GM12878 (cell line): ENCODE measurements at regions not wholly inside any gene's neighbourhood (a gene's known extent, or its start where the extent isn't known, plus 50 kb on each side); places are given as distances from the start of the nearest gene placed in this dataset.

Source experiments
- CREM ChIP-seq: IDR thresholded peaks from 2 replicates; pipeline ENCODE4 v1.6.1; 2014; ENCODE audit warnings: antibody characterized with exemption, low read depth
- HDGF ChIP-seq: fragments of 450-650 bp; IDR thresholded peaks from 2 replicates; pipeline ENCODE4 v1.6.1; 2016; ENCODE audit warnings: antibody characterized with exemption
- POLR2A ChIP-seq: IDR thresholded peaks from 2 replicates; pipeline ENCODE4 v1.6.1; 2011; ENCODE audit warnings: low read depth, mild to moderate bottlenecking, low read length
- SIN3A ChIP-seq: IDR thresholded peaks from 2 replicates; pipeline ENCODE4 v1.6.1; 2012; ENCODE audit warnings: low read depth, low read length, improper control_type of control experiment
- SP1 ChIP-seq: IDR thresholded peaks from one replicate; pipeline ENCODE4 v1.6.1; 2011; ENCODE audit warnings: low read depth, low read length
- SRF ChIP-seq, 2 experiments: IDR thresholded peaks; 2 replicates each; pipeline ENCODE4 v1.6.1; 2011; ENCODE audit warnings: low read depth in 2 of 2, low read length in 2 of 2, mild to moderate bottlenecking in 1 of 2, moderate library complexity in 1 of 2
- TAF1 ChIP-seq: IDR thresholded peaks from 2 replicates; pipeline ENCODE4 v1.6.1; 2011; ENCODE audit warnings: mild to moderate bottlenecking, low read depth, low read length, borderline replicate concordance
- TF ChIP-seq, protein P1 (sequence below), 3 experiments: IDR thresholded peaks in 2 of 3; conservative IDR thresholded peaks in 1 of 3; 2 replicates each; pipeline ENCODE4 v1.5.1; 2011; ENCODE audit warnings: low read depth in 3 of 3, low read length in 3 of 3, mild to moderate bottlenecking in 3 of 3, control low read depth in 2 of 3, moderate library complexity in 2 of 3, inconsistent platforms in 1 of 3, mixed read lengths in 1 of 3; ENCODE audit not compliant: control insufficient read depth in 2 of 3, insufficient read depth in 1 of 3; ENCODE audit errors: extremely low read depth in 1 of 3
- TF ChIP-seq, protein P2 (sequence below): IDR thresholded peaks from 2 replicates; pipeline ENCODE4 v1.6.1; 2012; ENCODE audit warnings: mild to moderate bottlenecking, low read depth, low read length

DNA sequence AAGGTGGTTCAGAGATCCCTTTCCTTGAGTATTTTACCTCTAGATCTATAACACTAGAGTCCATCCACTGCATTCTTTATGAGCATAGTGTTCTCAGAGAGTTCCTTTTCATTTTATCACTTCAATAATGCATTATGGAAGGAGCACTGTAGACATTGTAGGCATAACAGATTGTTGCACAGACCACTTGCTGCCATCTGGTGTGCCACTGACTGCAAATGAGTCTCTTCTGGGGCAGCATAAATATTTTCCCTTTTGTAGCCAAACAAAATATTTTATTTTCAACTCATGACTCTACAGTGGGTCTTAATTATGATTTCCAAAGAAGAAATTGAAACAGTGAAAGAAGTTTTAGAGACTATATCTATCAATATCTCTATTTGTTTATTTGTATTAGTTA lies 290.4 kb downstream of the OLFM3 start:
- TF ChIP-seq, protein P1, sequence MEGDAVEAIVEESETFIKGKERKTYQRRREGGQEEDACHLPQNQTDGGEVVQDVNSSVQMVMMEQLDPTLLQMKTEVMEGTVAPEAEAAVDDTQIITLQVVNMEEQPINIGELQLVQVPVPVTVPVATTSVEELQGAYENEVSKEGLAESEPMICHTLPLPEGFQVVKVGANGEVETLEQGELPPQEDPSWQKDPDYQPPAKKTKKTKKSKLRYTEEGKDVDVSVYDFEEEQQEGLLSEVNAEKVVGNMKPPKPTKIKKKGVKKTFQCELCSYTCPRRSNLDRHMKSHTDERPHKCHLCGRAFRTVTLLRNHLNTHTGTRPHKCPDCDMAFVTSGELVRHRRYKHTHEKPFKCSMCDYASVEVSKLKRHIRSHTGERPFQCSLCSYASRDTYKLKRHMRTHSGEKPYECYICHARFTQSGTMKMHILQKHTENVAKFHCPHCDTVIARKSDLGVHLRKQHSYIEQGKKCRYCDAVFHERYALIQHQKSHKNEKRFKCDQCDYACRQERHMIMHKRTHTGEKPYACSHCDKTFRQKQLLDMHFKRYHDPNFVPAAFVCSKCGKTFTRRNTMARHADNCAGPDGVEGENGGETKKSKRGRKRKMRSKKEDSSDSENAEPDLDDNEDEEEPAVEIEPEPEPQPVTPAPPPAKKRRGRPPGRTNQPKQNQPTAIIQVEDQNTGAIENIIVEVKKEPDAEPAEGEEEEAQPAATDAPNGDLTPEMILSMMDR (IDR thresholded peaks at IDR 0.05 in 2 of 3, conservative IDR thresholded peaks at IDR 0.05 in 1 of 3; ENCODE audit: control insufficient read depth in 2 of 3, extremely low read depth in 1 of 3, insufficient read depth in 1 of 3, low read depth in 3 of 3, low read length in 3 of 3): no peak
- TF ChIP-seq HDGF (no peak), TAF1 (no peak), SIN3A (no peak), SRF (IDR thresholded peaks at IDR 0.05; ENCODE audit: low read depth in 2 of 2, low read length in 2 of 2) (no peak), SP1 (no peak), CREM (no peak), POLR2A (no peak)
- TF ChIP-seq, protein P2, sequence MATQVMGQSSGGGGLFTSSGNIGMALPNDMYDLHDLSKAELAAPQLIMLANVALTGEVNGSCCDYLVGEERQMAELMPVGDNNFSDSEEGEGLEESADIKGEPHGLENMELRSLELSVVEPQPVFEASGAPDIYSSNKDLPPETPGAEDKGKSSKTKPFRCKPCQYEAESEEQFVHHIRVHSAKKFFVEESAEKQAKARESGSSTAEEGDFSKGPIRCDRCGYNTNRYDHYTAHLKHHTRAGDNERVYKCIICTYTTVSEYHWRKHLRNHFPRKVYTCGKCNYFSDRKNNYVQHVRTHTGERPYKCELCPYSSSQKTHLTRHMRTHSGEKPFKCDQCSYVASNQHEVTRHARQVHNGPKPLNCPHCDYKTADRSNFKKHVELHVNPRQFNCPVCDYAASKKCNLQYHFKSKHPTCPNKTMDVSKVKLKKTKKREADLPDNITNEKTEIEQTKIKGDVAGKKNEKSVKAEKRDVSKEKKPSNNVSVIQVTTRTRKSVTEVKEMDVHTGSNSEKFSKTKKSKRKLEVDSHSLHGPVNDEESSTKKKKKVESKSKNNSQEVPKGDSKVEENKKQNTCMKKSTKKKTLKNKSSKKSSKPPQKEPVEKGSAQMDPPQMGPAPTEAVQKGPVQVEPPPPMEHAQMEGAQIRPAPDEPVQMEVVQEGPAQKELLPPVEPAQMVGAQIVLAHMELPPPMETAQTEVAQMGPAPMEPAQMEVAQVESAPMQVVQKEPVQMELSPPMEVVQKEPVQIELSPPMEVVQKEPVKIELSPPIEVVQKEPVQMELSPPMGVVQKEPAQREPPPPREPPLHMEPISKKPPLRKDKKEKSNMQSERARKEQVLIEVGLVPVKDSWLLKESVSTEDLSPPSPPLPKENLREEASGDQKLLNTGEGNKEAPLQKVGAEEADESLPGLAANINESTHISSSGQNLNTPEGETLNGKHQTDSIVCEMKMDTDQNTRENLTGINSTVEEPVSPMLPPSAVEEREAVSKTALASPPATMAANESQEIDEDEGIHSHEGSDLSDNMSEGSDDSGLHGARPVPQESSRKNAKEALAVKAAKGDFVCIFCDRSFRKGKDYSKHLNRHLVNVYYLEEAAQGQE: no peak
